Spleen (tissue), 7 donors: ENCODE measurements at regions not wholly inside any gene's neighbourhood (a gene's known extent, or its start where the extent isn't known, plus 50 kb on each side); places are given as distances from the start of the nearest gene placed in this dataset.

Experiments used
- POLR2A ChIP-seq, 3 donors: fragments of 450-650 bp; IDR thresholded peaks; one replicate each; pipeline ENCODE4 v1.5.1; 2017; ENCODE audit warnings: antibody characterized with exemption in 3 of 3, mild to moderate bottlenecking in 1 of 3
- POLR2AphosphoS5 ChIP-seq, 3 donors: sonication (generic); formaldehyde crosslinking; IDR thresholded peaks; one replicate each; pipeline ENCODE4 v1.5.1; 2017; ENCODE audit warnings: antibody characterized with exemption in 3 of 3
- TF ChIP-seq, protein P1 (sequence below), 11 experiments: fragments of 200-600 bp in 7 of 11; fragments of 450-650 bp in 4 of 11; sonication (generic) in 4 of 11; IDR thresholded peaks in 8 of 11; conservative IDR thresholded peaks in 3 of 11; 1 replicate in 7 of 11; 2 replicates in 4 of 11; pipeline versions ENCODE4 v1.4.0 to v1.8.0; 2016 to 2021; ENCODE audit warnings: antibody characterized with exemption in 11 of 11, inconsistent platforms in 4 of 11, mild to moderate bottlenecking in 1 of 11
- donor health status: DM: no; HTN: no; CAD: no; lungs with moderate emphysema.
- donor health status: DM: no; HTN: no; CAD: no.
- donor health status: DM: no; HTN: no; CAD: no.

- TF ChIP-seq POLR2A (IDR thresholded peaks at IDR 0.05), result no peak
- TF ChIP-seq, protein P1, sequence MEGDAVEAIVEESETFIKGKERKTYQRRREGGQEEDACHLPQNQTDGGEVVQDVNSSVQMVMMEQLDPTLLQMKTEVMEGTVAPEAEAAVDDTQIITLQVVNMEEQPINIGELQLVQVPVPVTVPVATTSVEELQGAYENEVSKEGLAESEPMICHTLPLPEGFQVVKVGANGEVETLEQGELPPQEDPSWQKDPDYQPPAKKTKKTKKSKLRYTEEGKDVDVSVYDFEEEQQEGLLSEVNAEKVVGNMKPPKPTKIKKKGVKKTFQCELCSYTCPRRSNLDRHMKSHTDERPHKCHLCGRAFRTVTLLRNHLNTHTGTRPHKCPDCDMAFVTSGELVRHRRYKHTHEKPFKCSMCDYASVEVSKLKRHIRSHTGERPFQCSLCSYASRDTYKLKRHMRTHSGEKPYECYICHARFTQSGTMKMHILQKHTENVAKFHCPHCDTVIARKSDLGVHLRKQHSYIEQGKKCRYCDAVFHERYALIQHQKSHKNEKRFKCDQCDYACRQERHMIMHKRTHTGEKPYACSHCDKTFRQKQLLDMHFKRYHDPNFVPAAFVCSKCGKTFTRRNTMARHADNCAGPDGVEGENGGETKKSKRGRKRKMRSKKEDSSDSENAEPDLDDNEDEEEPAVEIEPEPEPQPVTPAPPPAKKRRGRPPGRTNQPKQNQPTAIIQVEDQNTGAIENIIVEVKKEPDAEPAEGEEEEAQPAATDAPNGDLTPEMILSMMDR (IDR thresholded peaks at IDR 0.05 in 8 of 11, conservative IDR thresholded peaks at IDR 0.05 in 3 of 11), result no peak
- no peak for TF ChIP-seq POLR2AphosphoS5 (IDR thresholded peaks at IDR 0.05)
These were observed 120.5 kb downstream of the LTN1 start for GRCh38 chr21:28872218-28872617.
